Lung (tissue), 11 donors: ENCODE measurements at regions not wholly inside any gene's neighbourhood (a gene's known extent, or its start where the extent isn't known, plus 50 kb on each side); places are given as distances from the start of the nearest gene placed in this dataset.

Source experiments
- ATAC-seq: fragments of 200-7000 bp; cut with Tn5 transposase; one replicate; pipeline ENCODE4 v1.9.1; 2020; ENCODE audit warnings: moderate number of reproducible peaks; ENCODE audit not compliant: insufficient read depth, low FRiP score
- DNase-seq, 3 donors: peaks; one replicate each; pipeline ENCODE4 v3.0.0-alpha.2; 2013 to 2017
- H3K27ac ChIP-seq, 2 donors: one replicate each; pipeline ENCODE4 v1.5.1; 2013; ENCODE audit warnings: mild to moderate bottlenecking in 2 of 2, moderate library complexity in 2 of 2, control low read depth in 1 of 2, inconsistent platforms in 1 of 2, low read depth in 1 of 2, low read length in 1 of 2
- H3K27me3 ChIP-seq, 3 donors: one replicate each; pipeline ENCODE4 v1.5.1; 2013; ENCODE audit warnings: low read length in 2 of 3; ENCODE audit not compliant: control insufficient read depth in 3 of 3, insufficient read depth in 3 of 3
- H3K36me3 ChIP-seq, 4 donors: one replicate each; pipeline ENCODE4 v1.5.1; 2013; ENCODE audit warnings: low read length in 4 of 4, mild to moderate bottlenecking in 1 of 4, moderate library complexity in 1 of 4; ENCODE audit not compliant: control insufficient read depth in 4 of 4, insufficient read depth in 4 of 4
- H3K4me1 ChIP-seq, 5 donors: one replicate each; pipeline ENCODE4 v1.5.1; 2013; ENCODE audit warnings: low read length in 5 of 5, mild to moderate bottlenecking in 2 of 5, moderate library complexity in 1 of 5; ENCODE audit not compliant: control insufficient read depth in 5 of 5, insufficient read depth in 5 of 5
- H3K4me3 ChIP-seq: one replicate; pipeline ENCODE4 v1.5.1; 2013; ENCODE audit warnings: mild to moderate bottlenecking, control low read depth, moderate library complexity
- H3K9ac ChIP-seq, 2 donors: one replicate each; pipeline ENCODE4 v1.5.1; 2013; ENCODE audit warnings: low read length in 2 of 2, control low read depth in 1 of 2; ENCODE audit not compliant: insufficient read depth in 1 of 2
- H3K9me3 ChIP-seq, 4 donors: one replicate each; pipeline ENCODE4 v1.5.1; 2013; ENCODE audit warnings: low read length in 3 of 4, mild to moderate bottlenecking in 1 of 4, moderate library complexity in 1 of 4; ENCODE audit not compliant: control insufficient read depth in 4 of 4, insufficient read depth in 3 of 4
- WGBS, 2 donors: extraction: QIAGEN DNeasy Blood & Tissue Kit; methylation state at CpG; one replicate each; pipeline ENCODE4 v1.1.7; 2013; 5-methylcytosine and 5-hydroxymethylcytosine counted together
- TF ChIP-seq, protein P1 (sequence below): IDR thresholded peaks from 2 replicates; pipeline ENCODE4 v1.5.1; 2012; ENCODE audit warnings: mild to moderate bottlenecking; ENCODE audit errors: control extremely low read depth, extremely low read depth
- donor health status: control.
- donor health status: control.
- donor health status: Bipolar disorder and iron deficiency.
- donor health status: healthy.
- donor health status: DM: yes; HTN: yes; CAD: no.

DNA sequence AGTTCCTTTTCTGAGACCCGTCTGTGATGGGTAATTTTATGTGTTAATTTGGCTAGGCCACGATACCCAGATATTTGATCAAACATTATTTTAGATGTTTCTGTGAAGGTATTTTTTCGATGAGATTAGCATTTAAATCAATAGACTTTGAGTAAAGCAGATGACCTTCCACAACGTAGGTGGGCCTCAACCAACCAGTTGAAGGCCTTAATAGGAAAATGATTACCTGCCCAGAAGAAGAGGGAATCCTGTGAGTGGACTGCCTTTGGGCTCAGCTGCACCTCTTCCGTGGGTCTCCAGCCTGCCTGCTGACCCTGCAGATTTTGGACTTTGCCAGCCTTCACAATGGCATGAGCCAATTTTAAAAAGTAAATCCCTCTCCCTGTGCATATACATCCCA lies 61.6 kb upstream of the WSB1 start:
- Histone ChIP-seq H3K4me1 (no peaks in the 10 kb centered on the region), H3K9ac (no peak overlapping the region), H3K27me3 (no peaks in the 10 kb centered on the region), H3K9me3 (no peaks in the 10 kb centered on the region), H3K4me3 (no peak overlapping the region), H3K27ac (no peak overlapping the region), H3K36me3 (no peaks in the 10 kb centered on the region)
- TF ChIP-seq, protein P1, sequence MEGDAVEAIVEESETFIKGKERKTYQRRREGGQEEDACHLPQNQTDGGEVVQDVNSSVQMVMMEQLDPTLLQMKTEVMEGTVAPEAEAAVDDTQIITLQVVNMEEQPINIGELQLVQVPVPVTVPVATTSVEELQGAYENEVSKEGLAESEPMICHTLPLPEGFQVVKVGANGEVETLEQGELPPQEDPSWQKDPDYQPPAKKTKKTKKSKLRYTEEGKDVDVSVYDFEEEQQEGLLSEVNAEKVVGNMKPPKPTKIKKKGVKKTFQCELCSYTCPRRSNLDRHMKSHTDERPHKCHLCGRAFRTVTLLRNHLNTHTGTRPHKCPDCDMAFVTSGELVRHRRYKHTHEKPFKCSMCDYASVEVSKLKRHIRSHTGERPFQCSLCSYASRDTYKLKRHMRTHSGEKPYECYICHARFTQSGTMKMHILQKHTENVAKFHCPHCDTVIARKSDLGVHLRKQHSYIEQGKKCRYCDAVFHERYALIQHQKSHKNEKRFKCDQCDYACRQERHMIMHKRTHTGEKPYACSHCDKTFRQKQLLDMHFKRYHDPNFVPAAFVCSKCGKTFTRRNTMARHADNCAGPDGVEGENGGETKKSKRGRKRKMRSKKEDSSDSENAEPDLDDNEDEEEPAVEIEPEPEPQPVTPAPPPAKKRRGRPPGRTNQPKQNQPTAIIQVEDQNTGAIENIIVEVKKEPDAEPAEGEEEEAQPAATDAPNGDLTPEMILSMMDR = no peak
- DNase-seq (no peak), ATAC-seq (no peak)
- WGBS, 2 donors = 89 to 93% methylated on average over 5 of the region's 5 CpGs

DNA sequence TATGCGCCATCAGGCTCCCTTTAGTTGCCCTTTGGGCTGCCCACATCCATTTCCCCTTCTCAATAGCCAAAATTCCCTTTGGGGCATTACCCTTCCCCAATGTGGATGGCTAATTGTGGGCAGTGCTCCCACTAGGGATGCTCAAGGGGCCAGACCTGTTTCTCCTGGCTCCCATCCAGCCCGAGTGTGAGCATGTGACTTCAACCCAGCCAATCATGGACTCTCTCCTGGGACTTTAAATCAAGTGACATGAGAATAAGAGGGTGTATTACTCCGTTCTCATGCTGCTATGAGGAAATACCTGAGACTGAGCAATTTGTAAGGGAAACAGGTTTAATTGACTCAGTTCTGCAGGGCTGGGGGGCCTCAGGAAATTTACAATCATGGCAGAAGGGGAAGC lies 60.9 kb upstream of the WSB1 start:
- no peaks in the 10 kb centered on the region for H3K27me3 ChIP-seq
- ATAC-seq = no peak
- no peak overlapping the region for H3K9ac ChIP-seq
- DNase-seq = no peak
- no peaks in the 10 kb centered on the region for H3K36me3 ChIP-seq
- H3K4me1 ChIP-seq = no peaks in the 10 kb centered on the region
- 60 to 69% methylated on average over 3 of the region's 3 CpGs for WGBS, 2 donors
- H3K4me3 ChIP-seq = no peak overlapping the region
- TF ChIP-seq, protein P1 = no peak
- no peaks in the 10 kb centered on the region for H3K9me3 ChIP-seq
- no peak overlapping the region for H3K27ac ChIP-seq

DNA sequence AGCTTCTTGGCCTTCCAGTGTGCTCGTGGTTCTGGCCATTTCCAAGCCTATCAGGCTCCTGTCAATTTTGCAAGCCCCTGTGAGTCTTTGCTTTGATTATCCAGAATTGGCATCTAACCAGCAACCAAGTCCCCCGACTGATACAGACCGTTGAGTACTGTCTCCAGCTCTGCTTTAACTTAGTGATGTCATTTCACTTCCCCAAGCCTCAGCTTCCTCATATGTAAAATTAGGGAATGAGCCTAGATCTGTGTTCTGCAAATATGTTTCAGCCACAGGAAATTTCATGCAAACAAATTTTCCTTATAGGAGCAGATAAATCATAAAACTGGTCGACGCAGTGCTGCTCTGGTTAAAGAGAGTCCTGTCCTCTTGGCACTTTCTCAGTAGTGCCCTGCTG lies 60.1 kb upstream of the WSB1 start:
- Histone ChIP-seq H3K4me3 (no peak overlapping the region), H3K9ac (no peak overlapping the region), H3K36me3 (no peaks in the 10 kb centered on the region), H3K4me1 (no peaks in the 10 kb centered on the region), H3K27ac (no peak overlapping the region), H3K27me3 (no peaks in the 10 kb centered on the region), H3K9me3 (no peaks in the 10 kb centered on the region)
- WGBS, 2 donors = 27 to 48% methylated on average over 5 of the region's 5 CpGs
- DNase-seq (no peak), ATAC-seq (no peak)
- TF ChIP-seq, protein P1 = no peak

DNA sequence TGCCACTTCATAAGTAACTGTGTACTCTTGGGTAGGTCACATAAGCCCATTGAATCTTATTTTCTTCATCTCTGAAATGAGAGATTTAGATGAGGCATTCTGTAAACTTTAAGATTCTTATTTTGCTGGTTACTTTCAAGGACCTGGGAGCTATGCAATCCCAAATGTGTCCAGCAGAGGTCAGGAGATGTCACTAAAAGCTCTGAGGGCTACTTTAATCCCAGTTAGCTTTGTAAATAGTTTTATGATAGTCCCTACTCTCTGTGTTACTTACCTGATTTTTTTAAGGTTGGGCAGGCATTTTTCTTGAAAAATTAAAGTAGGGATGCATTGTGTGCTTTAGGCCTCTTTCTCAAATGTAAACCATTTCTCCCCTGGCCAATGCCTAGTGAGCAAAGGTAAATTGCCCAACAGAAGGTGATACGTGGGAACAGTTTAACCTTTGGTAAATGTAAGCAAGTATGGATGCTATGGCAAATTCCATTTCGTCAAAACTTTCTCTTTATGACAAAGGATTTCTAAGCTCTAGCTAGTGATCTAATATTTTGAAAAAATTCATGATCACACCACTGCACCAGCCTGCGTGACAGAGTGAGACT lies 57.1 kb upstream of the WSB1 start:
- DNase-seq = peak; percentile 71 to 90 (median 83)

More for the DNA sequence above, 57.1 kb upstream of the WSB1 start:
- 55 to 59% methylated on average over 3 of the region's 3 CpGs for WGBS, 2 donors
- H3K27ac ChIP-seq = no peak overlapping the region
- ATAC-seq = peak; percentile 66
- H3K4me3 ChIP-seq = no peak overlapping the region
- no peak overlapping the region for H3K9ac ChIP-seq
- H3K9me3 ChIP-seq = no peaks in the 10 kb centered on the region
- peaks cover 0 to 19% (median 8%) of the 10 kb centered on the region in 5 donors for H3K4me1 ChIP-seq
- H3K36me3 ChIP-seq = no peaks in the 10 kb centered on the region
- TF ChIP-seq, protein P1 = peak; percentile 95
- no peaks in the 10 kb centered on the region for H3K27me3 ChIP-seq
